ENCODE measurements at regions not wholly inside any gene's neighbourhood (a gene's known extent, or its start where the extent isn't known, plus 50 kb on each side); places are given as distances from the start of the nearest gene placed in this dataset.
A peak's percentile ranks its signal among the peaks of the same experiment; 100 is the strongest.

DNA sequence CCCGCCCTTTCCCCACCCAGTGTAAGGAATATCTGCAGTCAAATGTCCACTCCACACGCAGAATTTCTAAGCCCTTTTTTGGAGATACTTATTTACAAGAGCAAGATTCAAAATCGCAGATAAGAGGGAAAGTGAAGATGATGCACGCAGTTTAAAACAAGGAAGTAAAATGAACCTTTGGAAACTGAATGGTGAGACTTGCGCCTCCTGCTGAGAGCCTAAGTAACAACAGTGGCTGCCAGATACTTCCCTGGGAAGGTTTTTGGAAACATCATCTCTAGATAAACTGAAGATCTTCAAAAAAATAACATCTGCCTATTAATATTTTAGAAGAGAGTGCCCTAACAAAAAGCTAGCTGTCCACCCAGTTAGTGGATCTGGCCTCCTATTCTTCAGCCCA lies 963.1 kb upstream of the FAT3 start:
- no peaks in the 10 kb centered on the region for H4K20me1 ChIP-seq (ENCODE audit: low read length)
- no peaks in the 10 kb centered on the region for H3F3A ChIP-seq (ENCODE audit: low read length, unreplicated experiment)
- no peak overlapping the region for H3K9ac ChIP-seq (ENCODE audit: low read length)
- POLR2A ChIA-PET (ENCODE audit: unreplicated experiment), result no interaction called here
- CTCF ChIA-PET, result no interaction called here
- H3K4me1 ChIP-seq (ENCODE audit: insufficient read depth, low read length), result no peaks in the 10 kb centered on the region
- H3K4me3 ChIP-seq (ENCODE audit: low read length), result no peak overlapping the region
- intact Hi-C loops (cut with micrococcal nuclease), result no loop called here
- ATAC-seq (no peak), DNase-seq (peak; percentile 18)
- no peak for TF ChIP-seq EZH2 (IDR thresholded peaks at IDR 0.05; ENCODE audit: low read length, unreplicated experiment)
- TF ChIP-seq CTCF (conservative IDR thresholded peaks at IDR 0.05; ENCODE audit: low read depth, low read length), result peak; percentile 60
- TF ChIP-seq EZH2phosphoT487 (IDR thresholded peaks at IDR 0.05; ENCODE audit: borderline replicate concordance, low read length), result no peak
- H3K79me2 ChIP-seq (ENCODE audit: low read length), result no peaks in the 10 kb centered on the region
- no peak overlapping the region for H3K4me2 ChIP-seq (ENCODE audit: low read length)
- no peaks in the 10 kb centered on the region for H3K36me3 ChIP-seq (ENCODE audit: low read depth, low read length)
- BruUV-seq (replicated peaks), result no TSS peak
- H3K9me2 ChIP-seq (replicated peaks; ENCODE audit: low read length), result no peaks in the 10 kb centered on the region
- H3K9me3 ChIP-seq (ENCODE audit: low read length), result no peaks in the 10 kb centered on the region
- no peaks in the 10 kb centered on the region for H3K27me3 ChIP-seq (ENCODE audit: low read length)
- 0 out of 2 replicates have a peak overlapping the region, but pooled peaks have one; percentile 14 for H2AFZ ChIP-seq (ENCODE audit: low read length)
- no peak overlapping the region for H3K27ac ChIP-seq (ENCODE audit: low read length)

- Histone ChIP-seq H3K9me2 (replicated peaks; ENCODE audit: low read length) (no peaks in the 10 kb centered on the region), H3K27me3 (ENCODE audit: low read length) (no peaks in the 10 kb centered on the region), H3K4me2 (ENCODE audit: low read length) (no peak overlapping the region), H3K9ac (ENCODE audit: low read length) (no peak overlapping the region), H4K20me1 (ENCODE audit: low read length) (no peaks in the 10 kb centered on the region), H3K79me2 (ENCODE audit: low read length) (no peaks in the 10 kb centered on the region), H3K27ac (ENCODE audit: low read length) (no peak overlapping the region), H3K4me3 (ENCODE audit: low read length) (no peak overlapping the region), H3K36me3 (ENCODE audit: low read depth, low read length) (no peaks in the 10 kb centered on the region), H3K4me1 (ENCODE audit: insufficient read depth, low read length) (no peaks in the 10 kb centered on the region), H3K9me3 (ENCODE audit: low read length) (no peaks in the 10 kb centered on the region), H2AFZ (ENCODE audit: low read length) (no peak overlapping the region), H3F3A (ENCODE audit: low read length, unreplicated experiment) (no peaks in the 10 kb centered on the region)
- ATAC-seq (no peak), DNase-seq (no peak)
- ChIA-PET POLR2A (ENCODE audit: unreplicated experiment) (no interaction called here), CTCF (no interaction called here)
- TF ChIP-seq EZH2phosphoT487 (IDR thresholded peaks at IDR 0.05; ENCODE audit: borderline replicate concordance, low read length) (no peak), EZH2 (IDR thresholded peaks at IDR 0.05; ENCODE audit: low read length, unreplicated experiment) (no peak), CTCF (conservative IDR thresholded peaks at IDR 0.05; ENCODE audit: low read depth, low read length) (no peak)
- BruUV-seq (replicated peaks), result no TSS peak
- intact Hi-C loops (cut with micrococcal nuclease), result no loop called here
These were observed 965.7 kb upstream of the FAT3 start for GRCh38 chr11:91258876-91259275.

GRCh38 chr11:91257667-91258066 lies 967.0 kb upstream of the FAT3 start:
- no peaks in the 10 kb centered on the region for H3K27me3 ChIP-seq (ENCODE audit: low read length)
- H2AFZ ChIP-seq (ENCODE audit: low read length), result no peak overlapping the region
- H3K9ac ChIP-seq (ENCODE audit: low read length), result no peak overlapping the region
- DNase-seq (no peak), ATAC-seq (no peak)
- BruUV-seq (replicated peaks), result no TSS peak
- no peak for TF ChIP-seq EZH2 (IDR thresholded peaks at IDR 0.05; ENCODE audit: low read length, unreplicated experiment)
- no peak for TF ChIP-seq EZH2phosphoT487 (IDR thresholded peaks at IDR 0.05; ENCODE audit: borderline replicate concordance, low read length)
- no peak for TF ChIP-seq CTCF (conservative IDR thresholded peaks at IDR 0.05; ENCODE audit: low read depth, low read length)
- H4K20me1 ChIP-seq (ENCODE audit: low read length), result no peaks in the 10 kb centered on the region
- no peaks in the 10 kb centered on the region for H3K36me3 ChIP-seq (ENCODE audit: low read depth, low read length)
- no peaks in the 10 kb centered on the region for H3F3A ChIP-seq (ENCODE audit: low read length, unreplicated experiment)
- ChIA-PET CTCF (no interaction called here), POLR2A (ENCODE audit: unreplicated experiment) (no interaction called here)
- no peak overlapping the region for H3K4me3 ChIP-seq (ENCODE audit: low read length)
- no peak overlapping the region for H3K27ac ChIP-seq (ENCODE audit: low read length)
- no peaks in the 10 kb centered on the region for H3K9me2 ChIP-seq (replicated peaks; ENCODE audit: low read length)
- no peaks in the 10 kb centered on the region for H3K4me1 ChIP-seq (ENCODE audit: insufficient read depth, low read length)
- H3K4me2 ChIP-seq (ENCODE audit: low read length), result no peak overlapping the region
- H3K79me2 ChIP-seq (ENCODE audit: low read length), result no peaks in the 10 kb centered on the region
- intact Hi-C loops (cut with micrococcal nuclease), result no loop called here
- no peaks in the 10 kb centered on the region for H3K9me3 ChIP-seq (ENCODE audit: low read length)
